Fibroblast of pulmonary artery (primary cell): ENCODE measurements at regions not wholly inside any gene's neighbourhood (a gene's known extent, or its start where the extent isn't known, plus 50 kb on each side); places are given as distances from the start of the nearest gene placed in this dataset.

Source experiments
- DNase-seq: peaks from one replicate; pipeline ENCODE4 v3.0.0-alpha.2; 2010; ENCODE audit warnings: low read depth
- H3K4me3 ChIP-seq: replicated peaks from 2 replicates; pipeline ENCODE4 v1.5.1; 2011; ENCODE audit warnings: low read depth, mild to moderate bottlenecking, control low read depth, low read length, moderate library complexity
- CTCF ChIP-seq: IDR thresholded peaks from 2 replicates; pipeline ENCODE4 v1.5.1; 2011; ENCODE audit warnings: mild to moderate bottlenecking, control low read depth, low read length, inconsistent platforms; ENCODE audit errors: missing control alignments

GRCh38 chr5:153347611-153348010 is 142.9 kb upstream of the GRIA1 start:
- no peak overlapping the region for H3K4me3 ChIP-seq
- TF ChIP-seq CTCF: no peak
- no peak for DNase-seq

GRCh38 chr5:153350175-153350883 is 140.1 kb upstream of the GRIA1 start:
- H3K4me3 ChIP-seq: no peak overlapping the region
- TF ChIP-seq CTCF: no peak
- DNase-seq: no peak

GRCh38 chr5:153352685-153353219 is 137.7 kb upstream of the GRIA1 start:
- TF ChIP-seq CTCF: no peak
- no peak for DNase-seq
- no peak overlapping the region for H3K4me3 ChIP-seq

GRCh38 chr5:153357493-153358112 is 132.9 kb upstream of the GRIA1 start:
- DNase-seq: no peak
- no peak for TF ChIP-seq CTCF
- H3K4me3 ChIP-seq: no peak overlapping the region

GRCh38 chr5:153358315-153358976 is 132.0 kb upstream of the GRIA1 start:
- DNase-seq: no peak
- H3K4me3 ChIP-seq: no peak overlapping the region
- TF ChIP-seq CTCF: no peak

GRCh38 chr5:153360860-153361259 is 129.6 kb upstream of the GRIA1 start:
- TF ChIP-seq CTCF: no peak
- H3K4me3 ChIP-seq: no peak overlapping the region
- no peak for DNase-seq
